ENCODE measurements at regions not wholly inside any gene's neighbourhood (a gene's known extent, or its start where the extent isn't known, plus 50 kb on each side); places are given as distances from the start of the nearest gene placed in this dataset.

DNA sequence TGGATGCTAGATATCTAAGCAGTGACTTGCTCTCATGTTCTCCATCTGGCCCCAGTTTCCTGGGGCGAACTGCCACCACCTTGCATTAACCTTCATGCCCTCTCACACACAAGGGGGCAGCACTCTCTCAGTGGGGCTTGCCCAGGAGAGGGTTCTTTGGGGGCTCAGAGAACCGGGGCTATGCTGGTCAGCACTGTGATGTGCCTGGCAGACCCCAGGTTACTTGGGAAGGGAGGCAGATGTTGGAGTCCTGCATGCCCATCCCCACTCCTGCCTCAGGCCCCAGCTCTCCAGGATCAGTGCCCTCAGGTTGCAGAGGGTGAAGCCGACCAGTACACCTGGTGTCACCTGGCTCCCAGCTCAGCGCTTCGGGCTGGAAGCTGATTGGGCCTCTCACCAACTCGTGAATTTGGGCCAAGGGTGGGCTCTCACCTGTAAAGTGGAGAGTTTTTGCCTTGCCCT, 396.2 kb upstream of the HS6ST1 start:
- Mint-ChIP-seq H3K27ac (no peak overlapping the region), H3K4me3 (no peak overlapping the region), H3K36me3 (ENCODE audit: low read depth) (no peaks in the 10 kb centered on the region), H3K9me3 (peaks cover under 1% of the 10 kb centered on the region), H3K4me1 (ENCODE audit: low read depth) (no peaks in the 10 kb centered on the region), H3K27me3 (peaks cover 34% of the 10 kb centered on the region)
- intact Hi-C loops (cut with DNase I, micrococcal nuclease) = no loop called here
- Histone ChIP-seq H3K9me3 (ENCODE audit: control insufficient read depth in 1 of 2, insufficient read depth in 1 of 2, low read length in 2 of 2) (peaks cover 0 to 18% of the 10 kb centered on the region in 2 experiments), H3K4me3 (ENCODE audit: low read length) (no peak overlapping the region), H3K27me3 (ENCODE audit: control insufficient read depth in 1 of 2, insufficient read depth in 2 of 2, low read length in 2 of 2) (peaks cover 0 to 2% of the 10 kb centered on the region in 2 experiments), H3K27ac (ENCODE audit: low read depth in 1 of 2, low read length in 2 of 2) (no peak overlapping the region), H3K4me1 (ENCODE audit: insufficient read depth, low read length) (no peaks in the 10 kb centered on the region), H3K36me3 (ENCODE audit: insufficient read depth, low read length) (no peaks in the 10 kb centered on the region)
- CTCF ChIA-PET = no interaction called here
- DNase-seq = no peak
- ATAC-seq (ENCODE audit: poor library complexity) = no peak
- POLR2A ChIA-PET = no interaction called here
- TF ChIP-seq, protein P1, sequence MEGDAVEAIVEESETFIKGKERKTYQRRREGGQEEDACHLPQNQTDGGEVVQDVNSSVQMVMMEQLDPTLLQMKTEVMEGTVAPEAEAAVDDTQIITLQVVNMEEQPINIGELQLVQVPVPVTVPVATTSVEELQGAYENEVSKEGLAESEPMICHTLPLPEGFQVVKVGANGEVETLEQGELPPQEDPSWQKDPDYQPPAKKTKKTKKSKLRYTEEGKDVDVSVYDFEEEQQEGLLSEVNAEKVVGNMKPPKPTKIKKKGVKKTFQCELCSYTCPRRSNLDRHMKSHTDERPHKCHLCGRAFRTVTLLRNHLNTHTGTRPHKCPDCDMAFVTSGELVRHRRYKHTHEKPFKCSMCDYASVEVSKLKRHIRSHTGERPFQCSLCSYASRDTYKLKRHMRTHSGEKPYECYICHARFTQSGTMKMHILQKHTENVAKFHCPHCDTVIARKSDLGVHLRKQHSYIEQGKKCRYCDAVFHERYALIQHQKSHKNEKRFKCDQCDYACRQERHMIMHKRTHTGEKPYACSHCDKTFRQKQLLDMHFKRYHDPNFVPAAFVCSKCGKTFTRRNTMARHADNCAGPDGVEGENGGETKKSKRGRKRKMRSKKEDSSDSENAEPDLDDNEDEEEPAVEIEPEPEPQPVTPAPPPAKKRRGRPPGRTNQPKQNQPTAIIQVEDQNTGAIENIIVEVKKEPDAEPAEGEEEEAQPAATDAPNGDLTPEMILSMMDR (IDR thresholded peaks at IDR 0.05) = no peak

DNA sequence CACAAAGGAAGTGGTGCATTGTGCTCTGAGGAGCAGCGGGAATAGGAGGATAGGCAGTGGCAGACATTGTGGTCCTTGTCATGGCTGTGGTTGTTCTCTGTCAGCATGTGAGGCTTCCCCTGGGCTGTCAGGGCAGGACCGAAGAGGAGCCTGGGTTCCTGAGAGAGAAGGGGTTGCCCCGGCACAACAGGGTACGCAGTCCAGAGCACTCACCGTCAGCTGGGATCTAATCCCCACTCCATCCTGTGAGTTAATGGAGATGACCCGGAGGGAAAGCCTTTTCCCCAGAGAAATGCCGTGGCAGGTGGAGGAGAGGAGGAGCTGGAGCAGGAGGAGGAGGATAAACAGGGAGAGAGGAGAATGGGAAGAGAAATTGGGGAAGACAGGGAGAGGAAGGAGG, 396.7 kb upstream of the HS6ST1 start:
- intact Hi-C loops (cut with DNase I, micrococcal nuclease) = no loop called here
- Mint-ChIP-seq H3K27ac (no peak overlapping the region), H3K27me3 (peaks cover 34% of the 10 kb centered on the region), H3K4me1 (ENCODE audit: low read depth) (no peaks in the 10 kb centered on the region), H3K9me3 (no peaks in the 10 kb centered on the region), H3K36me3 (ENCODE audit: low read depth) (no peaks in the 10 kb centered on the region), H3K4me3 (no peak overlapping the region)
- ATAC-seq (ENCODE audit: poor library complexity) = no peak
- Histone ChIP-seq H3K9me3 (ENCODE audit: control insufficient read depth in 1 of 2, insufficient read depth in 1 of 2, low read length in 2 of 2) (peaks cover 0 to 18% of the 10 kb centered on the region in 2 experiments), H3K27me3 (ENCODE audit: control insufficient read depth in 1 of 2, insufficient read depth in 2 of 2, low read length in 2 of 2) (peaks cover 0 to 2% of the 10 kb centered on the region in 2 experiments), H3K36me3 (ENCODE audit: insufficient read depth, low read length) (no peaks in the 10 kb centered on the region), H3K4me1 (ENCODE audit: insufficient read depth, low read length) (no peaks in the 10 kb centered on the region), H3K27ac (ENCODE audit: low read depth in 1 of 2, low read length in 2 of 2) (no peak overlapping the region), H3K4me3 (ENCODE audit: low read length) (no peak overlapping the region)
- TF ChIP-seq, protein P1 (IDR thresholded peaks at IDR 0.05) = no peak
- no peak for DNase-seq
- ChIA-PET CTCF (no interaction called here), POLR2A (no interaction called here)

DNA sequence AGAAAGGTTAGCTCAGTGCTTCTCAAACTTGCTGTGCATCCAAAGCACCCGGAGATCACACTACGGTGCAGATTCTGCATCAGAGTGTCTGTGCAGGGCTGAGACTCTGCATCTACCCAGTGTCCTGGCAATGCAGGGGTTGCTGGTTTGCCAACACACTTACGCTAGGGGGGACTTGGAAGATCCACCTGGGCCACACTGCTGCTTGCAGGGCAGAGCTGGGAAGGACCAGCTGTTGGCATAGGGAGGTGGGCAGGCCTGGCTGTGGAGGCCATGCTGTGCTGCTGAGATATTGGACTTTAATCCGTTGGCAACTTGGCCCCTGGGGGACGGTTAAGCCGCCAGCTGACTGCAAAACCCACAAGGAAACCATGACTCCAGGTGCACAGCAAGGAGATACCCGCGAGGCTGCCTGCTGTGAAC, 397.6 kb upstream of the HS6ST1 start:
- Histone ChIP-seq H3K27me3 (ENCODE audit: control insufficient read depth in 1 of 2, insufficient read depth in 2 of 2, low read length in 2 of 2) (peaks cover 0 to 2% of the 10 kb centered on the region in 2 experiments), H3K27ac (ENCODE audit: low read depth in 1 of 2, low read length in 2 of 2) (no peak overlapping the region), H3K4me3 (ENCODE audit: low read length) (no peak overlapping the region), H3K36me3 (ENCODE audit: insufficient read depth, low read length) (no peaks in the 10 kb centered on the region), H3K9me3 (ENCODE audit: control insufficient read depth in 1 of 2, insufficient read depth in 1 of 2, low read length in 2 of 2) (peaks cover 0 to 18% of the 10 kb centered on the region in 2 experiments), H3K4me1 (ENCODE audit: insufficient read depth, low read length) (no peaks in the 10 kb centered on the region)
- CTCF ChIA-PET = no interaction called here
- Mint-ChIP-seq H3K4me3 (no peak overlapping the region), H3K27me3 (peaks cover 34% of the 10 kb centered on the region), H3K27ac (no peak overlapping the region), H3K9me3 (no peaks in the 10 kb centered on the region), H3K4me1 (ENCODE audit: low read depth) (no peaks in the 10 kb centered on the region), H3K36me3 (ENCODE audit: low read depth) (no peaks in the 10 kb centered on the region)
- intact Hi-C loops (cut with DNase I, micrococcal nuclease) = no loop called here
- DNase-seq = no peak
- TF ChIP-seq, protein P1 (IDR thresholded peaks at IDR 0.05) = no peak
- ATAC-seq (ENCODE audit: poor library complexity) = no peak
- POLR2A ChIA-PET = no interaction called here

Data from CD4-positive, alpha-beta T cell (primary cell).